Loucy (cell line): ENCODE measurements at regions not wholly inside any gene's neighbourhood (a gene's known extent, or its start where the extent isn't known, plus 50 kb on each side); places are given as distances from the start of the nearest gene placed in this dataset.

ENCODE experiments used
- H2AFZ ChIP-seq: fragments of 200-600 bp; sonication (generic); 2 replicates; pipeline ENCODE4 v1.6.0; 2016; ENCODE audit warnings: antibody characterized with exemption, mild to moderate bottlenecking, low read length, moderate library complexity
- H3F3A ChIP-seq: fragments of 200-600 bp; 2 replicates; pipeline ENCODE4 v1.6.0; 2016; ENCODE audit warnings: antibody characterized with exemption, low read depth, mild to moderate bottlenecking
- H3K27me3 ChIP-seq: fragments of 200-600 bp; sonication (generic); 2 replicates; pipeline ENCODE4 v1.6.1; 2014; ENCODE audit warnings: low read length, mild to moderate bottlenecking; ENCODE audit not compliant: insufficient read depth, poor library complexity, severe bottlenecking
- H3K36me3 ChIP-seq: fragments of 200-600 bp; sonication (generic); 2 replicates; pipeline ENCODE4 v1.6.1; 2016; ENCODE audit warnings: low read length; ENCODE audit not compliant: insufficient read depth
- H3K4me1 ChIP-seq: fragments of 200-600 bp; sonication (generic); 2 replicates; pipeline ENCODE4 v1.5.1; 2014; ENCODE audit warnings: low read length, mild to moderate bottlenecking; ENCODE audit not compliant: insufficient read depth, poor library complexity, severe bottlenecking
- H3K4me2 ChIP-seq: fragments of 200-600 bp; sonication (generic); 2 replicates; pipeline ENCODE4 v1.6.0; 2014; ENCODE audit warnings: antibody characterized with exemption, low read length, low read depth, mild to moderate bottlenecking; ENCODE audit not compliant: poor library complexity, severe bottlenecking
- H3K4me3 ChIP-seq: fragments of 200-600 bp; sonication (generic); 2 replicates; pipeline ENCODE4 v1.5.1; 2014; ENCODE audit warnings: low read length, mild to moderate bottlenecking, mixed read lengths; ENCODE audit not compliant: poor library complexity, severe bottlenecking
- H3K79me2 ChIP-seq: fragments of 200-600 bp; sonication (generic); 2 replicates; pipeline ENCODE4 v1.6.1; 2014; ENCODE audit warnings: low read length; ENCODE audit not compliant: insufficient read depth
- H3K9ac ChIP-seq: fragments of 200-600 bp; sonication (generic); 2 replicates; pipeline ENCODE4 v1.6.0; 2014; ENCODE audit warnings: mild to moderate bottlenecking, low read depth, low read length, moderate library complexity; ENCODE audit not compliant: poor library complexity, severe bottlenecking
- H3K9me2 ChIP-seq: fragments of 200-600 bp; sonication (generic); replicated peaks from 2 replicates; pipeline ENCODE4 v1.6.1; 2016; ENCODE audit warnings: low read depth, low read length, mixed read lengths
- H3K9me3 ChIP-seq: fragments of 200-600 bp; sonication (generic); 2 replicates; pipeline ENCODE4 v1.6.1; 2014; ENCODE audit warnings: mild to moderate bottlenecking, antibody characterized with exemption, low read length, low read depth; ENCODE audit not compliant: insufficient read depth
- H4K20me1 ChIP-seq: fragments of 200-600 bp; sonication (generic); 2 replicates; pipeline ENCODE4 v1.6.0; 2014; ENCODE audit warnings: antibody characterized with exemption, low read length, mild to moderate bottlenecking; ENCODE audit not compliant: insufficient read depth, poor library complexity, severe bottlenecking
- CTCF ChIP-seq: fragments of 200-600 bp; sonication (generic); conservative IDR thresholded peaks from 2 replicates; pipeline ENCODE4 v1.5.1; 2014; ENCODE audit warnings: mild to moderate bottlenecking, antibody characterized with exemption, low read length
- EZH2phosphoT487 ChIP-seq: fragments of 200-600 bp; IDR thresholded peaks from 2 replicates; pipeline ENCODE4 v1.6.1; 2018; ENCODE audit warnings: antibody characterized with exemption, mild to moderate bottlenecking, moderate library complexity, borderline replicate concordance

DNA sequence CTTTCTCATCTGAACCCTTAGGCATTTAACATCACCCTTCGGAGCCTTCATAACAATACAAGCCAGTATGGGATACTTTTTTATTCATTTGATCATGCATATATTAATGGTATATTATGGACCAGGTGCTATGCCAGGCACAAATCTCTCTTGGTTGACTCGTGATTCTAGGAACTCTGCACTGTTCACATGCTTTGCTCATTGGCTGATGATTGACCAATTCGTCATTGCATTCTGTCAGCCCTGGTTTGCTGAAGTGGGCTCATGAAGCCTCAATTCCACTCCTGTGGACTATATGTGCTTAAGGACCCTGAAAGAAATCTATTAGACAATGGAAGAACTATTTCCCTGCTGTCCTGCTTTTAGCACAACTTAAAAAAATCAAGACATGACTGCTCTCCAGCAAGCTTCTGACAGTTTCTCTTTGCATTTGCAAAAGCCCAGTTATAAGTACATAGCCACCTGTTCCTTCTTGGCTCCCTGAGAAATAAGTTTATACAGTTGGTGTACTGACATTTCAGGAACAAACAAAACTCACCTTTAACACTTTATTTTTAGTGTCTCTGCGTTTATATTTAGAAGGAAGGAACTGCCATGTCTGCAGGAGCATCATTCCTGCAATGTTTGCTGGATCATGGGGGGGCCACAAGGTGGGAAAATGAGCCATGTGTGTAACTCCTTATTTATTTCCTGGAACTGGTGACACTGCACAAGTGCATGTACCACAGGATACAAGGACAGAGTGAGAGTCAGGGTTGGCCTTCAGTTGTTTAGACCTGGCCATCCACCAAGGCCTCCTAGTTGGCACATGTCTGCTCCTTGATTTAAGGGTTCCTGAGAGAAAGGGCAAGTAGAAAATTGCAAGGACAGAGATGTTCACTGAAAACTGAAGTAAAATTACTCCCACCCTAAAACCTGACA lies 146.0 kb upstream of the NAMPT start:
- H3K4me1 ChIP-seq = no peaks in the 10 kb centered on the region
- H3K9ac ChIP-seq = no peak overlapping the region
- no peaks in the 10 kb centered on the region for H3K9me3 ChIP-seq
- no peak overlapping the region for H3K4me3 ChIP-seq
- no peak for TF ChIP-seq CTCF
- no peak for TF ChIP-seq EZH2phosphoT487
- H3K4me2 ChIP-seq = no peak overlapping the region
- no peaks in the 10 kb centered on the region for H3K9me2 ChIP-seq
- H3K79me2 ChIP-seq = no peaks in the 10 kb centered on the region
- H4K20me1 ChIP-seq = no peaks in the 10 kb centered on the region
- H3K36me3 ChIP-seq = no peaks in the 10 kb centered on the region
- no peak overlapping the region for H2AFZ ChIP-seq
- no peaks in the 10 kb centered on the region for H3F3A ChIP-seq
- no peaks in the 10 kb centered on the region for H3K27me3 ChIP-seq

- TF ChIP-seq CTCF (no peak), EZH2phosphoT487 (no peak)
- Histone ChIP-seq H3F3A (no peaks in the 10 kb centered on the region), H3K9me2 (no peaks in the 10 kb centered on the region), H3K4me1 (no peaks in the 10 kb centered on the region), H3K4me3 (no peak overlapping the region), H2AFZ (no peak overlapping the region), H3K9ac (no peak overlapping the region), H4K20me1 (no peaks in the 10 kb centered on the region), H3K9me3 (no peaks in the 10 kb centered on the region), H3K79me2 (no peaks in the 10 kb centered on the region), H3K27me3 (no peaks in the 10 kb centered on the region), H3K4me2 (no peak overlapping the region), H3K36me3 (no peaks in the 10 kb centered on the region)
These were observed 145.3 kb upstream of the NAMPT start for GRCh38 chr7:106430103-106430502.

DNA sequence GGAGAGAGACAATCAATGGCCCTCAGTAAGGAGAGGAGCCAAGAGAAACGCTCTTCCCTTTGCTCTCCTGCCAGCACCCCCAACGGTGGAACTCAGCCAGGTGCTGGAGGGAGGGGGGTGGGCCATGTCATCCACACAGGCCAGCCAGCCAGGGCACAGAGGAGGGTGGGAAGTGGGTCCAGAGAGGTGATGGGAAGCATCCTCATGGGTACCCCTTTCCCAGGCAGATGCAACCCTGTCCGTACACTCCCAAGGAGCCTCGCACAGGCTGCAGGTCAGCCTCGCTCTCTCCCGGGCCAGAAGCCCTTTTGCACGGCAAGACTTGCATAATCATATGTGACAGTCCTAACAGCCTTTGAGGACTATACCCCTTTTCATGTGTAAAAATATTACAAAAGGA lies 142.0 kb upstream of the NAMPT start:
- Histone ChIP-seq H3K4me1 (no peaks in the 10 kb centered on the region), H4K20me1 (no peaks in the 10 kb centered on the region), H3K4me3 (no peak overlapping the region), H2AFZ (no peak overlapping the region), H3K36me3 (no peaks in the 10 kb centered on the region), H3K27me3 (no peaks in the 10 kb centered on the region), H3F3A (no peaks in the 10 kb centered on the region), H3K9me3 (no peaks in the 10 kb centered on the region), H3K9ac (no peak overlapping the region), H3K9me2 (no peaks in the 10 kb centered on the region), H3K79me2 (no peaks in the 10 kb centered on the region), H3K4me2 (no peak overlapping the region)
- no peak for TF ChIP-seq CTCF
- no peak for TF ChIP-seq EZH2phosphoT487
